NT2/D1 (cell line): ENCODE measurements at regions not wholly inside any gene's neighbourhood (a gene's known extent, or its start where the extent isn't known, plus 50 kb on each side); places are given as distances from the start of the nearest gene placed in this dataset.
A peak's percentile ranks its signal among the peaks of the same experiment; 100 is the strongest.

Experiments
- DNase-seq: peaks from one replicate; pipeline ENCODE4 v3.0.0-alpha.2; 2011; ENCODE audit warnings: low read depth, low spot score
- H3K27me3 ChIP-seq: 2 replicates; pipeline ENCODE4 v1.6.0; 2011; ENCODE audit warnings: mild to moderate bottlenecking; ENCODE audit not compliant: insufficient read length, insufficient read depth
- H3K36me3 ChIP-seq: 2 replicates; pipeline ENCODE4 v1.6.1; 2011; ENCODE audit warnings: mild to moderate bottlenecking, low read length, mixed read lengths; ENCODE audit not compliant: insufficient read depth, insufficient read length
- H3K4me1 ChIP-seq: 2 replicates; pipeline ENCODE4 v1.5.1; 2011; ENCODE audit not compliant: insufficient read depth, insufficient read length
- H3K4me3 ChIP-seq: 2 replicates; pipeline ENCODE4 v1.5.1; 2011; ENCODE audit warnings: low read depth; ENCODE audit not compliant: insufficient read length
- H3K9ac ChIP-seq: 2 replicates; pipeline ENCODE4 v1.6.0; 2011; ENCODE audit warnings: low read depth; ENCODE audit not compliant: insufficient read length
- H3K9me3 ChIP-seq: 2 replicates; pipeline ENCODE4 v1.5.1; 2011; ENCODE audit warnings: mild to moderate bottlenecking, low read length; ENCODE audit not compliant: insufficient read depth
- SUZ12 ChIP-seq: IDR thresholded peaks from 2 replicates; pipeline ENCODE4 v1.6.1; 2011; ENCODE audit not compliant: insufficient read length, insufficient read depth; ENCODE audit errors: extremely low read depth
- YY1 ChIP-seq: IDR thresholded peaks from 2 replicates; pipeline ENCODE4 v1.6.1; 2011; ENCODE audit not compliant: insufficient read length, insufficient read depth
- ZNF274 ChIP-seq: IDR thresholded peaks from 2 replicates; pipeline ENCODE4 v1.6.1; 2011; ENCODE audit warnings: mild to moderate bottlenecking, low read depth, low read length

DNA sequence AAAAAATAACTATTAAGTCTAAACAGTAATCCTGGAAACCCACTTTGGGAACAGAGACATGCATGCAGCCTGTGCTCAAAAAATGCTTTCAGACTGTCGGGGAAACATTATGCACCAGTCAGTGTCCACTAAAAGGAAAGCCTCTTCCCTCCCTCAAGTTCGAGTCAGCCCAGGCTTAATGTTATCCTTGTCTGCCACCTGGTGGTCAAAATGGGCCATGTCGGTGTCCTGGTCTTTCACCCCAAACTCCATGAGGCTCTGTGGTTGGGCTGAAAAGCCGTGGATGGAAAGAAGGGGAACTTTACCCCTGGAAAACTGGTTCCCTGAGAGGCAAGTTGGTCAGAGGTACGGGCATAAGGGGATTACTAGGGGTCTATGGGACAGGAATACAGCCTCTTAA is 88.4 kb upstream of the ZNF492 start:
- Histone ChIP-seq H3K9ac (no peak overlapping the region), H3K4me3 (no peak overlapping the region), H3K36me3 (no peaks in the 10 kb centered on the region), H3K27me3 (no peaks in the 10 kb centered on the region), H3K4me1 (no peaks in the 10 kb centered on the region), H3K9me3 (0 out of 2 replicates have a peak, but pooled peaks cover 4% of the 10 kb centered on the region)
- DNase-seq = peak; percentile 81
- TF ChIP-seq YY1 (no peak), SUZ12 (no peak), ZNF274 (no peak)

DNA sequence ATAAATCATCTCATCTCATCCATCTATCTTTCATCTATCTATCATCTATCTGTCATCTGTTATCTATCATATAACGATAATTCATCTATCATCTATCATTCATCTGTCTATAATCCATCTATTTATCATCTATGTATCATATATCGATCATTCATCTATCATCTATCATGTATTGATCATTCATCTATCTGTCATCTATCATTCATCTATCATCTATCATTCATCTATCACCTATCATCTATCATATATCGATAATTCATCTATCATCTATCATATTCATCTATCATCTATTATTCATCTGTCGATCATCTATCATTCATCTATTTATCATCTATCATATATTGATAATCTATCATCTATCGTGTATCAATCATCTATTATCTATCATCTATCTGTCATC is 100.4 kb upstream of the ZNF492 start:
- Histone ChIP-seq H3K9ac (no peak overlapping the region), H3K27me3 (no peaks in the 10 kb centered on the region), H3K9me3 (no peaks in the 10 kb centered on the region), H3K4me1 (no peaks in the 10 kb centered on the region), H3K4me3 (no peak overlapping the region), H3K36me3 (no peaks in the 10 kb centered on the region)
- DNase-seq = no peak
- no peak for TF ChIP-seq SUZ12
- TF ChIP-seq ZNF274 = no peak
- TF ChIP-seq YY1 = no peak

DNA sequence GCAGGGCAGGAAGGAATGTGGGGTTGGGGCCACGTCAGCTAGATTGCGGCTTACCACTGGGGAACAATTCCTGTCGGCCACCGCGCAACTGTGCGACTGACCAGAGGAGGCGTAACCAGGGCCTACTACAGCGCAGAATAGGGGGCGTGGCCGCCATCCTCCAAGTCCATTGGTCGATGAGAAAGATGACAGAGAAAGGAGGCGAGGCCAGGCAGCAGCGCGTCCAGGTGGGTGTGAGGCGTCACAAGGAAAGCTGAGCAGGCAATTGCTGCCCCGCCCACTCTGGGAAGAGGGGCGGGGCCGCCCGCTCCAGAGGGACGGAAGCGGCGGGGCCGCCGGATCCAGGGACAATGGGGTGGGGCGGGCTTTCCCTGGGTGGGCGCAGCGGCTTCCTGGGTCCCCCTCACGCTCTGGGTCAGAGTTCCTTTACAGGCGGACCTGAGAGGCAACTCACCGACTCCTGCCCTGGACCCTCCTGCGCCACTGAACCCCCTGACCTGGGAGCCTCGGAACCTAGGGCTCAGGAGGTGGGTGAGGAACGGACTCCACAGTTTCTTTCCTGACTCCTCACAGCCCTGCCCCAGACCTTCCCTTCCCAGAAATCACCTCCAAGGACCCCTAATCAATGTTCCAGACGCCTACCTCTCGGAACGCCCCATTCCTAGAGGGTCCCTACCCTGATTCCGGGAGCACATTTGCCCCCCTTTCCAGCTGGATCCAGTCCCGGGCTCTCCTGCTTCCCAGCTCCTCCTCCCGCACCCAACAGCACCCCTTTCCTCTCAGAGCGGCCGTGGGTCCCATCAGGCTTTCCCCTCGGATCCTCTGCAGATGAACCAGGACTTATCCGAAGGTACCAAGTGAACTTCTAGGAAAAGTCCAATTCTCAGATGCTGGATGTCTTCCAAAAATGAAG is 101.5 kb upstream of the ZNF492 start:
- peak; percentile 96 for DNase-seq
- Histone ChIP-seq H3K9ac (peak overlapping the region; percentile 77), H3K4me3 (peak overlapping the region; percentile 79), H3K27me3 (no peaks in the 10 kb centered on the region), H3K36me3 (no peaks in the 10 kb centered on the region), H3K4me1 (no peaks in the 10 kb centered on the region), H3K9me3 (no peaks in the 10 kb centered on the region)
- no peak for TF ChIP-seq ZNF274
- no peak for TF ChIP-seq YY1
- no peak for TF ChIP-seq SUZ12

DNA sequence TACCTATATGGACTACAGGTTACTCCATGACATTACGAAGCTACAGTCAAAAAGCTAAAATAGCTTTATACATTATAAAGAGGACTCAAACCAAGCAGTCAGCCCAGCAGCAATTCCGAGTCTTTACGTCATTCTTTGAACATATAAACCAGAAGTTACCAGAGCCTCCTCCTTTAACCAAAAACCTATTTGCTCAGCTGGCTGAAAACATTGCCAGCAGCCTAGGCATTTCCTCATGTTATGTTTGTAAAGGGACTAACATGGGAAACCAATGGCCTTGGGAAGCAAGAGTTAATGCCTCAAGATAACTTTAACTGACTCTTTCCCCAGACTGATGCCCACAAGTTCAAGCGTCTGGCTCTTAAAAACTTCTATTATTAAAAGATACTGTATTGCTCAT is 104.1 kb upstream of the ZNF492 start:
- Histone ChIP-seq H3K4me1 (no peaks in the 10 kb centered on the region), H3K27me3 (no peaks in the 10 kb centered on the region), H3K4me3 (no peak overlapping the region), H3K9ac (no peak overlapping the region), H3K36me3 (no peaks in the 10 kb centered on the region), H3K9me3 (no peaks in the 10 kb centered on the region)
- no peak for DNase-seq
- no peak for TF ChIP-seq SUZ12
- no peak for TF ChIP-seq ZNF274
- no peak for TF ChIP-seq YY1

DNA sequence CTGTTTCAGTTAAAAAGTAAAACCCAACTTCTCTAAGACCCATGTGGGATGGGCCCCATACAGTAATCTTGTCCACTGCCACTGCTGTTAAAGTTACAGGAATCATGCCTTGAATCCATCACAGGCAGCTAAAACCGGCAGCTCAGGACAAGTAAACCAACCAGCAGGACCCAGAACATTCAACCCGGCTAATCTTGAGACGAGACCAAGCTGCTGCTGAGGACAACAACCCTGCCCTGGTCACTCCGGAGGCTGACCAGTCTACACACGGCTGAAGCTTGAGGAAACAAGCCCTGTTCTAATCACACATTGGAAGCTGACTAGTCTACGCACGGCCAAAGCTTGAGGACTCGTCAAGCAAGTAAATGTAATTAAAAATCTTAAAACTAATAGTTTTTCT is 105.2 kb upstream of the ZNF492 start:
- H3K9me3 ChIP-seq = no peaks in the 10 kb centered on the region
- H3K4me3 ChIP-seq = no peak overlapping the region

DNA sequence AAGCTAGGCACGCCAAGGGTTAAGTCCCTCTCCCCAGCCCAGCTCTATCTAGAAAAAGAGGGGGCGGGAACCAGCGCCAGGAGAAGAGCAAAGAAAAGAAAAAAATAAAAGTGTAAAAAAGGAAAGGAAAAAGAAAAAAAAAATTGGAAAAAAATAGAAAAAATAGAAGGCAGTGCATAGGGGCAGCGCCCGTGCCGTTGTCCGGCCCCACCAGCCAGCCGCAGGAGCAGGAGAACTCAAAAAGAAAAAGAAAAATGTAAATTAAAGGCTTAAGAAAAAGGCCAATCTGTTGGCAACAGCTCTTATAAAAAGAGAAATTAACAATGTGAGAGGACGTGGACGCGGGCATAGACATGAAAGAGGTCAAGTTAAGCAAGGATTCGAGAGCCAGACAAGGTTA is 105.4 kb upstream of the ZNF98 start:
- H3K4me1 ChIP-seq = no peaks in the 10 kb centered on the region
- no peak overlapping the region for H3K4me3 ChIP-seq
- no peak for DNase-seq
- H3K27me3 ChIP-seq = no peaks in the 10 kb centered on the region
- H3K9me3 ChIP-seq = no peaks in the 10 kb centered on the region
- no peak for TF ChIP-seq ZNF274
- no peak for TF ChIP-seq YY1
- TF ChIP-seq SUZ12 = no peak
- no peak overlapping the region for H3K9ac ChIP-seq
- no peaks in the 10 kb centered on the region for H3K36me3 ChIP-seq

More for the DNA sequence above, 105.2 kb upstream of the ZNF492 start:
- no peak for DNase-seq
- Histone ChIP-seq H3K4me1 (no peaks in the 10 kb centered on the region), H3K9ac (no peak overlapping the region), H3K36me3 (no peaks in the 10 kb centered on the region), H3K27me3 (no peaks in the 10 kb centered on the region)
- no peak for TF ChIP-seq SUZ12

DNA sequence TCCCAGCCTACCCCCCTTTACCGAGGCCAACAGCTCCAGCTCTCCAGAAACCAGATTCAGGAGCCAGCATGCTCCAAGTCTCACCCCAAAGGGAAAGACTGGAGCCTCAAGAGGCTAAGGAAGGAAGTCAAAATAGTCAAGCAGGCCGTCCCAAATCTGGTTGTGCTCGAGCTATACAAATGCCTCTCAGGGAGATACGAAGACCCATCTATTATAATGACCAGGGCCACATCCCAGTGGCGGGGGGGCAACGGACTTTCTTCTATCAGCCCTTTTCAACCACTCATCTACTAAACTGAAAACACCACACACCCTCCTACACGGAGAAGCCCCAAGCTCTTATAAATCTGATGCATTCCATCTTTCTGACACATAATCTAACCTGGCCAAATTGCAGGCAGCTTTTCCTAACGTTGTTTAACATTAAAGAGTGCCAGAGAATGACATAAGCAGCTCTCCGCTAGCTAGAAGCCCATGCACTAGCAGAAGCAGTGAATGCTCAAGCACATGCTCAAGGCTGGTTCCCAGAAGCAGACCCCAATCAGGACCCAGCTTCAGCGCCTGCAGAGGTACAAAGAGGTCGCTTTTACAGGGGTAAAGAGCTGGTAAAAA is 104.6 kb upstream of the ZNF98 start:
- TF ChIP-seq YY1 (no peak), ZNF274 (no peak), SUZ12 (no peak)
- H3K9ac ChIP-seq = no peak overlapping the region
- no peaks in the 10 kb centered on the region for H3K27me3 ChIP-seq
- H3K4me3 ChIP-seq = no peak overlapping the region
- no peaks in the 10 kb centered on the region for H3K9me3 ChIP-seq
- no peak for DNase-seq
- H3K4me1 ChIP-seq = no peaks in the 10 kb centered on the region
- no peaks in the 10 kb centered on the region for H3K36me3 ChIP-seq
